ENCODE measurements at regions not wholly inside any gene's neighbourhood (a gene's known extent, or its start where the extent isn't known, plus 50 kb on each side); places are given as distances from the start of the nearest gene placed in this dataset.

- ATAC-seq = no peak
- TF ChIP-seq TSHZ2 (CRISPR knock-in tag; IDR thresholded peaks at IDR 0.05) (no peak), ZFP30 (CRISPR knock-in tag; IDR thresholded peaks at IDR 0.05) (no peak), ZFP3 (CRISPR knock-in tag; IDR thresholded peaks at IDR 0.05) (no peak), ARNTL (CRISPR knock-in tag; IDR thresholded peaks at IDR 0.05; ENCODE audit: borderline replicate concordance, low read depth) (no peak), CREB5 (CRISPR knock-in tag; IDR thresholded peaks at IDR 0.05; ENCODE audit: low read depth) (no peak), ZNF70 (CRISPR knock-in tag; IDR thresholded peaks at IDR 0.05) (no peak), ZNF8 (CRISPR knock-in tag; IDR thresholded peaks at IDR 0.05) (no peak), POU6F1 (CRISPR knock-in tag; IDR thresholded peaks at IDR 0.05; ENCODE audit: borderline replicate concordance, low read depth) (no peak), GLIS3 (CRISPR knock-in tag; IDR thresholded peaks at IDR 0.05) (no peak), PATZ1 (CRISPR knock-in tag; IDR thresholded peaks at IDR 0.05; ENCODE audit: borderline replicate concordance) (no peak)
Measured at GRCh38 chr4:141890279-141890678, 253.9 kb downstream of the IL15 start.

GRCh38 chr4:141891260-141892120, 255.1 kb downstream of the IL15 start:
- ATAC-seq = no peak
- TF ChIP-seq OSR1 (CRISPR knock-in tag; IDR thresholded peaks at IDR 0.05) (no peak), CSRNP3 (CRISPR knock-in tag; IDR thresholded peaks at IDR 0.05) (no peak), CREB5 (CRISPR knock-in tag; IDR thresholded peaks at IDR 0.05; ENCODE audit: low read depth) (no peak), PATZ1 (CRISPR knock-in tag; IDR thresholded peaks at IDR 0.05; ENCODE audit: borderline replicate concordance) (no peak), ZNF70 (CRISPR knock-in tag; IDR thresholded peaks at IDR 0.05) (no peak), SNAI2 (CRISPR knock-in tag; IDR thresholded peaks at IDR 0.05) (no peak), TCF4 (CRISPR knock-in tag; IDR thresholded peaks at IDR 0.05; ENCODE audit: borderline replicate concordance) (no peak), RARB (CRISPR knock-in tag; IDR thresholded peaks at IDR 0.05) (no peak), CSDC2 (CRISPR knock-in tag; IDR thresholded peaks at IDR 0.05) (no peak), POU6F1 (CRISPR knock-in tag; IDR thresholded peaks at IDR 0.05; ENCODE audit: borderline replicate concordance, low read depth) (no peak)

All from SK-N-SH treated with all-trans-retinoic acid at 6 μM for 48 hours (cell line).